Frontal cortex (tissue), 3 donors: ENCODE measurements at regions not wholly inside any gene's neighbourhood (a gene's known extent, or its start where the extent isn't known, plus 50 kb on each side); places are given as distances from the start of the nearest gene placed in this dataset.

Experiments
- DNase-seq, 2 donors: peaks; one replicate each; pipeline ENCODE4 v3.0.0; 2012; ENCODE audit warnings: low spot score in 2 of 2
- FAIRE-seq: peaks from 2 replicates; lab custom pipeline; 2012; peaks lifted over from hg19 to GRCh38; lab: Jason Lieb, UNC
- donor health status: control.
- donor health status: control.
- donor health status: control.

DNA sequence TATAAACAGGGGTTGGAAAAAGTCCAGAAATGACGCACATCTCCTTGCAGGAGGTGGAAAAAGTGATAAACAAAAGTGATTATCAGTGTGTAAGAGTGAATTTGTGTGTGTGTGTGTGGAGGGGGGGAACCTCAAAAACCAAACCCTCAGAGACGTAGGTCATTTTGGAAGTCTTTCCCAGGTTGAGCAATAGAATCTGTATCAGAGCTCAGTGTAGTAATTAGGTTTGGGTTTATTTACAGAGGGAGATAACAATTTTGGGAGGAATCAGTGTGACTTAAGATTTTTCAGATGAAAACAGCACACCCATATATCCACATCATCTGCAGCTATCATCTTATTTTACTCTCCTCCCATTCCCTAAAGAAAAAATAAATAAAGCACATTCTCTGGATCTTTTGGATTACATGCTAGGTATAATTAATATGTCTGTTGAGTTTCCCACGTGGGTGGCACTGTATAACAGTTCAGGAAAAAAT lies 406.4 kb downstream of the FGF9 start:
- DNase-seq (no peak), FAIRE-seq (no peak)

DNA sequence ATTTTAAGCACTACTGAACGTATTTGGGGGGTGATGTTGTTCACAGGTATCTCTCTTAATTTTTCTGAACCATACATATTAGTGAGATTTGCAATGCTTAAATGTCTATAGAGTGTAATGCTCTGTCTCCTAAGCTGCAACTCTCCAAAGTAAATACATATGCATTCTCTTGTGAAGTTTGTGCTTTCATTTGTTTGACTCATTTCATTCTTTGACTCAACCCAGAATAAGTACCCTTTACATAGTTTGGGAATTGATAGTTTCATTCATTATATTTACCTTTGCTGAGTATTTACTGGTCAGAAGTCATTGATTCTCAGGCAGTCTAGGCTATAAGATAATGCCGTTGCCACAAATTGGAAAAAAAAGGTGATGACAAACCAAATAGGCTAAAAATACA lies 406.9 kb downstream of the FGF9 start:
- no peak for DNase-seq
- no peak for FAIRE-seq

GRCh38 chr13:22079961-22080360 lies 409.1 kb downstream of the FGF9 start:
- FAIRE-seq: no peak
- DNase-seq: no peak

DNA sequence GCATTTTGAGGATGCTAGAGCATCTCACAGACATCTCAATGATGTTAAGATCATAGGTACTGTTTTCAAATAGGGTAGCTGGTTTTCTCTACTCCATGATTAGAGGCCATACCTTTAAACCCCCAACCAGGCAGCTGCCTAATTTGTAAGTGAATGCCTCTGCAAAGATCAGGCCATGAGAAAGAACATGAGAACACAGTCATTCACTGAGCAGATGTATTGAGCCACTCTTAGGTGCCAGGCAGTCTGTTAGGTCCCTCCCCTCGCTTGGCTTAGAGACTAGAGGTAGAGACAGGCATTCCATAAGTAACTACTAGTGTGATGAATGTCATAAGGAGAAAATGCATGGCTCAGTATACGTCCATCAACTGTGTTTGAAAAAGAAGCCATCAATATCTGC lies 410.0 kb downstream of the FGF9 start:
- no peak for FAIRE-seq
- DNase-seq: no peak

DNA sequence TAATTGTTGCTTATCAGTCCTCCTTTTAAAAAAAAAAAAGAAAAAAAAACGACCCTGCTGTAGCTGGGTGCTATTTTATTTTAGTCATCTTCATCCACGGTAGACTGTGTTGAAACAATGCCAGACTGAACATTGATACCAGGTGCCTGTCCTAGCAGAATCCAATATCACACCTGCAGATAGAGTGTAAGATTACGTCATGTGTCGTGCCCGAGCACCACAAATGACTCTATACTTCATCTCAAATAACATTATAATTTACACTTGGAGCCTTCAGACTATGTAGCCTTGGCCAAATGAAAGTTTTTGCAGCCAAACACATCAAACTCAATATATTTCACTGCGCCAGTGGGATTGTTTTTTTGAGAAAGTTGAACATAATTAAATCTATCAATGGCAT lies 410.6 kb downstream of the FGF9 start:
- FAIRE-seq (no peak), DNase-seq (no peak)

GRCh38 chr13:22082030-22082429 lies 411.2 kb downstream of the FGF9 start:
- no peak for FAIRE-seq

DNA sequence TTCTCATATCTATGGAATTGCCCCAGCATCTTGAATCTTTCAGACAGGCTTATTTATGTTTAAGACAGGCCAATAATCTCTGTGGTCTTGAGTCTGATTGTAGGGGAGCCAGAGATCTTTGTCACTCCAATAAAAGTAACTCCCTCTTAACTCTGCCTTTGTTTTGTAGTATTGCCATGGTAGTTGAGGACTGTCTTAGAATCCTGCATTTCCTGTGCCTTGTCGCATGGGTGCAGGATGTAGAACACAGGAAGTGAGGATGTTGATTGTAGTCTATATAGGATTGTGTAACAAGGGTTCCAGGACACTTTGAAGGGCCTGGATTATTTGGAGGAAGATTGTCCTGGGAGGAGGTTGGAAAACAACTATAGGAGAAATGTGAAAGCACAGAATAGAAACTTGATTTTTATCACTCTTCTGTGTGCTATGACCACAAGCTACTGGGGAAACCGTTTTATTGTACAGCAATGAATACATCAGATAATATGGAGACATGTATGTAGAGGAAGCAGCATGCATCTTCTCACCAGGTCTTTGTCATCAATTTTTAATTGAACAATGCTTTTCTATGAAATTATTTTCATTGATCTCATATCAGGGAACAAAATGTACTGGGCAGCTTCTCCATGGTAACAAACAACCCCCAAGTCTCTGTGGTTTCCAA lies 411.7 kb downstream of the FGF9 start:
- FAIRE-seq (no peak), DNase-seq (no peak)

More at GRCh38 chr13:22082030-22082429, 411.2 kb downstream of the FGF9 start:
- DNase-seq: no peak

GRCh38 chr13:22085001-22085400 lies 414.1 kb downstream of the FGF9 start:
- no peak for DNase-seq
- no peak for FAIRE-seq

GRCh38 chr13:22086597-22087330 lies 415.9 kb downstream of the FGF9 start:
- FAIRE-seq (no peak), DNase-seq (no peak)

DNA sequence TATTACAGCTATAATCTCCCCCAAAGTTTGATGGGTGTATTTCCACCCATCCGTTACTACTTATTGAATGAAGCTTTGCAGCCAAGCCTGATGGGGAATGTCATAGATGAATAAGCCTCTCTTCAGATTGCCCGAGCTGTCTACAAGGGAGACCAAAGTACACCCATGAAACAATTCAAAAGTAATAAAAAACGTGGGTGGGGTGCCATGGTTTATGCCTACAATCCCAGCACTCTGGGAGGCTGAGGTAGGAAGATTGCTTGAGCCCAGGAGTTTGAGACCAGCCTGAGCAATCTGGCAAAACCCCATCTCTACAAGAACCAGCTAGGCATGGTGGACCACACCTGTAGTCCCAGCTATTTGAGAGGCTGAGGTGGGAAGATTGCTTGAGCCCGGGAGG lies 419.2 kb downstream of the FGF9 start:
- FAIRE-seq: no peak

GRCh38 chr13:22091222-22091970 lies 420.5 kb downstream of the FGF9 start:
- DNase-seq (no peak), FAIRE-seq (no peak)

More for the DNA sequence above, 419.2 kb downstream of the FGF9 start:
- DNase-seq: no peak

DNA sequence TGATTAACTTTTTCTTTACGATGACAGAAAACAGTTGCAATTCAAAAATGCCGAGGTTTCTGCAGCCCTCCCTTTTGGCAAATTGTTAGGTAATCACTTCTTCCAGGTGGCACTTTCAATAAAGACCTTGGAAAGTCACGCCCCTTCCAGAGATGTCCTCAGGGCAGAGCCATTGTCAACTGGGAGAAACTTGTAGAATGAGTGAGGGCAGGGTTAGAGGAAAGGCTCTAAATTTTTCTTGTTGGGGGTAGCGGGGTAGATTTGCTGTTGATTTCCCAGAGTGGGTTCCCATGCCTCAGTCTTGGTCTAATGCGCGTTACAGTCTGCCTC lies 421.1 kb downstream of the FGF9 start:
- FAIRE-seq: no peak

DNA sequence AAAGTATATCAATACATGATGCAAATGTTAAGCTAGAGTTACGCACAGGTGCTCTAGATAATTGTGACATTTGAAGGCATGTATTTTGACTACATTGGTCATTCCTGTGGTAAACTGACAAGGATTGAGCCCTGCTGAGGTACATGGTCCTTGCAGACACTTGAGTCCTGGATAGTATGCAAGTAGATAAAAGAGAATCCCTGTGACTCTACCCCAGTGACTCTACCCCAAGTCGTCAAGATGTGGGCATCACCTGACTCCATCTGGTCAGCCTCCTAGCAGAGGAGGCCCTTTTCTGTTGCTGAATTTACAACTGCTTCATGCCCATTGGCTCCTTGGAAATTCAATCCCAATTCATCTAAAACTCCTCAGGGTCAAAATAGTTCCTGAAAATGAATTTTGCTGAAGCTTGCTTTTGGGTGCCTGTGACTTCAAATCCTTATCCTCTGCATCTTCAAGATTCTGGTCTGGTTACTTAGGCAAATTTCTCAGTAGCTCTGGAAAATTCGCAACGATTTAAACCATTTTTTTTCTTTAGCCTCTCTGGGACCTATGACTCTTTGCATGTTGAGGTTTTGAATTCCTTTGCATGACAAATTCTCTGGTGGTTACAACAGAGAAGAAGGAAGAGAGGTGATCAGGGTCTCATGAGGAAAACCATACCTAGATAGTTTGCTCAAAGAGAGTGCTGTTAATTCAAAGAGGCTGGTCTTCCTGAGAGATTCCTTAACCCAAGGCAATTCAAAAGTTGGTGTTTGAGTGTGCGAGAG lies 422.1 kb downstream of the FGF9 start:
- FAIRE-seq: no peak
- DNase-seq: no peak

More for the DNA sequence above, 421.1 kb downstream of the FGF9 start:
- DNase-seq: no peak

GRCh38 chr13:22095794-22096193 lies 424.9 kb downstream of the FGF9 start:
- FAIRE-seq: no peak

GRCh38 chr13:22099585-22099984 lies 428.7 kb downstream of the FGF9 start:
- no peak for FAIRE-seq
- no peak for DNase-seq

More at GRCh38 chr13:22095794-22096193, 424.9 kb downstream of the FGF9 start:
- no peak for DNase-seq

- FAIRE-seq (no peak), DNase-seq (no peak)
These were observed 431.4 kb downstream of the FGF9 start for GRCh38 chr13:22102271-22102670.

DNA sequence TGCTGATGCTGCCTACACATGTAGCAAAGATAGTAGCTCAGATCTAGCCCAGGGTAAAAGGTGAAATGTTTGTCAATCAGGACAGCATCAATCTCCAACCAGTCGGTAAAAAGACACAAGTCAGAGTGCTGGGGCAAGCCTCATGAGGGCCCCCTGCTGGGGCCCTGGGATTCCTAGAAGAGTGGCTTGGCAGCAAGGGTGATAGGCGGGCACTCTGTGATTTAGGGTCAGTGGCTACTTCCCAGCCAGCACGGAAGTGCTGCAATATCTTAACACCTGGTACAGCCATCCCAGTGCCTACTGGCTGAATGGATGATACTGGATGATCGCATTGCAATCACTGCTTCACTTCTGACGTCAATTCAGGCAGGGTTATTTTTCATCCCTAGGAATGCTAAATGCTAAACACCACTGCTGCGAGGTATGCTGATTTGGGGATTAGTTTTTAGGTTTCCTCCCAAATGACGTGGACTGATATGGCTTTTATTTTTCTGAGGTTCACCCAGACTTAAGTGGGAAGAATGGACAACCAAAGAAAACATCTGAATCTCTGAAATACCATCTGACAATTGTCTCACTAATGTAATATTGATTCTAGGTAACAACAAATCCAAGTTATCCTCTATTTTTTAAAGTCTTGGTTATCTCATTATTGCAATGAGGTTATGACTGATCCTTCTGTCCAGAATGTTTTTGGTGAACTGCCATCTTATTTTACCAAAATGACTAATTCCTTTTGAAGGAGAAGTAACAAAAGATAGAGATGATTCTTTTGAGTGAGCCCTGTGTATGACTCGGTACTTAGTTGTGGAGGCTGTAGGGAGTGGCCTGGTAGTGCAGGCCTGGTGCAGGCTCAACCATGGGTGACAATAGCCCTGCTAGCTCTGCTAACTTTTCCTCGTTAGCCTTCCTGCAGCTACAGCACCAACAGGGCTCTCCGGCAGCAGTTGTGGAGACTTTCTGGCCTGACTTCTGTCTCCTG lies 432.5 kb downstream of the FGF9 start:
- FAIRE-seq: no peak
- DNase-seq: no peak

GRCh38 chr13:22106058-22106457 lies 435.2 kb downstream of the FGF9 start:
- no peak for FAIRE-seq
- DNase-seq: no peak

- no peak for DNase-seq
These were observed 436.7 kb downstream of the FGF9 start for GRCh38 chr13:22107549-22107948.

More at GRCh38 chr13:22107549-22107948, 436.7 kb downstream of the FGF9 start:
- no peak for FAIRE-seq
